K562 (cell line): ENCODE measurements at regions not wholly inside any gene's neighbourhood (a gene's known extent, or its start where the extent isn't known, plus 50 kb on each side); places are given as distances from the start of the nearest gene placed in this dataset.

ENCODE experiments used
- ATAC-seq: fragments of 200-7000 bp; cut with Tn5 transposase; 3 replicates; pipeline ENCODE4 v1.9.1; 2020; ENCODE audit warnings: moderate library complexity
- BruUV-seq: library from RNA; stranded (reverse); fragments of 400-500 nt; replicated peaks from 2 replicates; lab custom pipeline; 2021; lab: Mats Ljungman, UMichigan
- CTCF ChIA-PET: fragments of 300-600 bp; formaldehyde crosslinking; extraction: SDS; loops from one replicate; lab custom pipeline; 2021; ENCODE audit warnings: low intra/inter-chr PET ratio; lab: Yijun Ruan, JAX
- POLR2A ChIA-PET: fragments of 300-600, 350-650 bp; sonication (Branson Sonifier 250); formaldehyde crosslinking; extraction: SDS; loops from one replicate; lab custom pipeline; 2021; ENCODE audit warnings: antibody characterized with exemption, inconsistent platforms; lab: Yijun Ruan, JAX
- DNase-seq, 4 experiments: peaks; one replicate each; pipeline versions ENCODE4 v3.0.0 to v3.0.0-alpha.2; 2011 to 2018; ENCODE audit warnings: low spot score in 3 of 4, mixed read lengths in 3 of 4; ENCODE audit errors: extremely low read depth in 1 of 4
- FAIRE-seq: peaks from 2 replicates; lab custom pipeline; 2011; peaks lifted over from hg19 to GRCh38; lab: Jason Lieb, UNC
- H2AFZ ChIP-seq: 2 replicates; pipeline ENCODE4 v1.6.0; 2011; ENCODE audit warnings: low read depth, low read length, control low read depth, inconsistent platforms
- H3K27ac ChIP-seq: fragments of 200-600 bp; 3 replicates; pipeline ENCODE4 v1.8.0; 2011; ENCODE audit warnings: low read depth, mild to moderate bottlenecking, control low read depth, inconsistent platforms, low read length, moderate library complexity, mixed read lengths; ENCODE audit errors: extremely low read depth
- H3K27me3 ChIP-seq, 2 experiments: fragments of 300-600 bp in 1 of 2; 2 replicates in 1 of 2; 3 replicates in 1 of 2; pipeline versions ENCODE4 v1.6.0 to v1.8.0; 2011; ENCODE audit warnings: inconsistent platforms in 2 of 2, low read length in 2 of 2, mild to moderate bottlenecking in 1 of 2, mixed read lengths in 1 of 2, moderate library complexity in 1 of 2; ENCODE audit not compliant: control insufficient read depth in 2 of 2, insufficient read depth in 2 of 2
- H3K36me3 ChIP-seq: fragments of 300-600 bp; 3 replicates; pipeline ENCODE4 v1.8.0; 2011; ENCODE audit warnings: mild to moderate bottlenecking, low read length, inconsistent platforms; ENCODE audit not compliant: control insufficient read depth, insufficient read depth
- H3K4me1 ChIP-seq, 2 experiments: fragments of 200-600 bp in 1 of 2; replicated peaks in 1 of 2; 2 replicates in 1 of 2; 3 replicates in 1 of 2; pipeline versions ENCODE4 v1.5.1 to v1.8.0; 2011; ENCODE audit warnings: inconsistent platforms in 2 of 2, low read length in 2 of 2, mild to moderate bottlenecking in 1 of 2, mixed read lengths in 1 of 2, moderate library complexity in 1 of 2; ENCODE audit not compliant: control insufficient read depth in 2 of 2, insufficient read depth in 2 of 2
- H3K4me2 ChIP-seq: 2 replicates; pipeline ENCODE4 v1.6.1; 2011; ENCODE audit warnings: low read length, control low read depth, inconsistent platforms, mixed read lengths; ENCODE audit not compliant: insufficient read depth
- H3K4me3 ChIP-seq: fragments of 200-600 bp; sonication (generic), shearing (Covaris generic); 2 replicates; pipeline ENCODE4 v1.5.1; 2016; ENCODE audit warnings: control low read depth, inconsistent platforms
- H3K79me2 ChIP-seq: fragments of 200-600 bp; 3 replicates; pipeline ENCODE4 v1.8.0; 2011; ENCODE audit warnings: low read length, inconsistent platforms; ENCODE audit not compliant: control insufficient read depth, insufficient read depth
- H3K9ac ChIP-seq, 2 experiments: 2 replicates each; pipeline versions ENCODE4 v1.6.0 to v1.6.1; 2011; ENCODE audit warnings: low read depth in 2 of 2, low read length in 2 of 2, control low read depth in 1 of 2, inconsistent platforms in 1 of 2, mild to moderate bottlenecking in 1 of 2, mixed read lengths in 1 of 2; ENCODE audit not compliant: insufficient read depth in 1 of 2
- H3K9me1 ChIP-seq: one replicate; pipeline ENCODE4 v1.6.0; 2011; ENCODE audit warnings: inconsistent platforms, mild to moderate bottlenecking, low read length, moderate library complexity; ENCODE audit not compliant: control insufficient read depth, insufficient read depth
- H3K9me3 ChIP-seq: replicated peaks from 2 replicates; pipeline ENCODE4 v1.5.1; 2011; ENCODE audit warnings: low read depth, low read length, inconsistent platforms; ENCODE audit not compliant: control insufficient read depth, insufficient read depth
- H4K20me1 ChIP-seq: replicated peaks from 2 replicates; pipeline ENCODE4 v1.6.1; 2011; ENCODE audit warnings: low read length, inconsistent platforms, mixed read lengths; ENCODE audit not compliant: control insufficient read depth, insufficient read depth
- NFE2L1 ChIP-seq: fragments of 450-650 bp; IDR thresholded peaks from 2 replicates; pipeline ENCODE4 v1.6.1; 2016; ENCODE audit warnings: missing genetic modification characterization, low read depth, mild to moderate bottlenecking, missing compliant biosample characterization, moderate library complexity, borderline replicate concordance
- ZNF436 ChIP-seq: fragments of 250-450, 450-650 bp; sonication (Bioruptor Pico); formaldehyde crosslinking; IDR thresholded peaks from 2 replicates; pipeline ENCODE4 v1.7.0; 2020; ENCODE audit warnings: mild to moderate bottlenecking
- in situ Hi-C: fragments of 300-500 bp; cut with MboI; formaldehyde crosslinking; loops from 4 replicates; pipeline ENCODE4 v1.15.0; 2018; ENCODE audit warnings: inconsistent platforms, mixed read lengths
- intact Hi-C: fragments of 100-400 bp; cut with micrococcal nuclease; formaldehyde crosslinking; loops from 2 replicates; pipeline ENCODE4 v1.14.2; 2022
- TF ChIP-seq, protein P1 (sequence below): sonication (generic); formaldehyde crosslinking; IDR thresholded peaks from 2 replicates; pipeline ENCODE4 v1.8.0; 2022; ENCODE audit warnings: mild to moderate bottlenecking, missing genetic modification reagents
- TF ChIP-seq, protein P2 (sequence below): fragments of 450-650 bp; formaldehyde crosslinking; IDR thresholded peaks from 2 replicates; pipeline ENCODE4 v1.4.0; 2020; ENCODE audit warnings: mild to moderate bottlenecking, mixed read lengths
- TF ChIP-seq, protein P3 (sequence below): fragments of 250-450 bp; sonication (Bioruptor Pico); IDR thresholded peaks from 2 replicates; pipeline ENCODE4 v1.4.0; 2020; ENCODE audit warnings: borderline replicate concordance
- TF ChIP-seq, protein P4 (sequence below): sonication (generic); formaldehyde crosslinking; IDR thresholded peaks from 2 replicates; pipeline ENCODE4 v1.8.0; 2022; ENCODE audit warnings: missing genetic modification reagents, mild to moderate bottlenecking, borderline replicate concordance

DNA sequence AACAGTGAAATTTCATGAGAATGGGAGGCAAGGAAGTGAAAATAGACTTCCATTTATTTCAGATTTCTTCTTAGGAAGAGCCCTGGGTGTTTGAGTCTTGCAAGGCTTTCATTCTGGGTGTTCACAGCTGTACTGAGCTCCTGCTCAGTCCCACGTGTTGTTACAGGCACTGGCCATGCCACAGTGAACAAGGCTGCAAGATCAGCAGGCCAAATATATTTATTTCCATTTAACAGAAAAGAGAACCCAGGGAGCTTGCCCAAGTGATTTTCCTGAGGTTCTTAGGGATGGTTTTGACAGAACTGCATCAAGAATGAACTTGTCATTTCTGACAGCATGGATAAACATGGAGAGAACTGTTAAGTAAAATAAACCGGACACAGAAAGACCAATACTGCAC, 54.5 kb upstream of the CD36 start (continued):
- TF ChIP-seq, protein P1, sequence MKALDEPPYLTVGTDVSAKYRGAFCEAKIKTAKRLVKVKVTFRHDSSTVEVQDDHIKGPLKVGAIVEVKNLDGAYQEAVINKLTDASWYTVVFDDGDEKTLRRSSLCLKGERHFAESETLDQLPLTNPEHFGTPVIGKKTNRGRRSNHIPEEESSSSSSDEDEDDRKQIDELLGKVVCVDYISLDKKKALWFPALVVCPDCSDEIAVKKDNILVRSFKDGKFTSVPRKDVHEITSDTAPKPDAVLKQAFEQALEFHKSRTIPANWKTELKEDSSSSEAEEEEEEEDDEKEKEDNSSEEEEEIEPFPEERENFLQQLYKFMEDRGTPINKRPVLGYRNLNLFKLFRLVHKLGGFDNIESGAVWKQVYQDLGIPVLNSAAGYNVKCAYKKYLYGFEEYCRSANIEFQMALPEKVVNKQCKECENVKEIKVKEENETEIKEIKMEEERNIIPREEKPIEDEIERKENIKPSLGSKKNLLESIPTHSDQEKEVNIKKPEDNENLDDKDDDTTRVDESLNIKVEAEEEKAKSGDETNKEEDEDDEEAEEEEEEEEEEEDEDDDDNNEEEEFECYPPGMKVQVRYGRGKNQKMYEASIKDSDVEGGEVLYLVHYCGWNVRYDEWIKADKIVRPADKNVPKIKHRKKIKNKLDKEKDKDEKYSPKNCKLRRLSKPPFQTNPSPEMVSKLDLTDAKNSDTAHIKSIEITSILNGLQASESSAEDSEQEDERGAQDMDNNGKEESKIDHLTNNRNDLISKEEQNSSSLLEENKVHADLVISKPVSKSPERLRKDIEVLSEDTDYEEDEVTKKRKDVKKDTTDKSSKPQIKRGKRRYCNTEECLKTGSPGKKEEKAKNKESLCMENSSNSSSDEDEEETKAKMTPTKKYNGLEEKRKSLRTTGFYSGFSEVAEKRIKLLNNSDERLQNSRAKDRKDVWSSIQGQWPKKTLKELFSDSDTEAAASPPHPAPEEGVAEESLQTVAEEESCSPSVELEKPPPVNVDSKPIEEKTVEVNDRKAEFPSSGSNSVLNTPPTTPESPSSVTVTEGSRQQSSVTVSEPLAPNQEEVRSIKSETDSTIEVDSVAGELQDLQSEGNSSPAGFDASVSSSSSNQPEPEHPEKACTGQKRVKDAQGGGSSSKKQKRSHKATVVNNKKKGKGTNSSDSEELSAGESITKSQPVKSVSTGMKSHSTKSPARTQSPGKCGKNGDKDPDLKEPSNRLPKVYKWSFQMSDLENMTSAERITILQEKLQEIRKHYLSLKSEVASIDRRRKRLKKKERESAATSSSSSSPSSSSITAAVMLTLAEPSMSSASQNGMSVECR (CRISPR knock-in tag): no peak
- TF ChIP-seq NFE2L1 (tag): no peak
- no peak for TF ChIP-seq ZNF436 (CRISPR knock-in tag)

DNA sequence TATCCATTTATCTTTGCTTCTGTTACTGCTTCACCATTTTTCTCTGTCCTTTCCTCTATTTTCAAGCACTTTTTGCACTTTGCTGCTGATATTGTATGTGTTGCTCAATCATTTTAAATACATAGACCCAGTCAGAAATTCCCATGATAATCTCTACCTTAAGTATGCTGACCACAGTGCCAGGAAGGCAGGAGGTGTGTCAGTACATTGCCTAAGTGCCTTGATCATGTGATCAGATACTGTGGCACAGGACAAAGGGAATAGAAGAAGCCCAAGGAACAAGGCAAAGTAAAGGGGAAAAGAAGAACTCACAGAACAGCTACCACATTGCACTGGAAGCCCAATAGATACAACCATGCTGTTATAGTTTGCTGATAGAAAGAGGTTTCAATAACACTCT, 53.7 kb upstream of the CD36 start:
- no TSS peak for BruUV-seq
- H3K27ac ChIP-seq: no peak overlapping the region
- no peaks in the 10 kb centered on the region for H3K27me3 ChIP-seq
- H3K9ac ChIP-seq: no peak overlapping the region
- no peak overlapping the region for H2AFZ ChIP-seq
- no peaks in the 10 kb centered on the region for H3K36me3 ChIP-seq
- ATAC-seq (no peak), DNase-seq (no peak), FAIRE-seq (no peak)
- intact Hi-C loops (no loop called here), in situ Hi-C loops (no loop called here)
- H3K4me2 ChIP-seq: no peak overlapping the region
- no peaks in the 10 kb centered on the region for H3K79me2 ChIP-seq
- no peaks in the 10 kb centered on the region for H4K20me1 ChIP-seq
- no peaks in the 10 kb centered on the region for H3K9me1 ChIP-seq
- no peak overlapping the region for H3K4me3 ChIP-seq
- no peaks in the 10 kb centered on the region for H3K9me3 ChIP-seq
- POLR2A ChIA-PET: no interaction called here
- CTCF ChIA-PET: no interaction called here
- no peaks in the 10 kb centered on the region for H3K4me1 ChIP-seq
- TF ChIP-seq, protein P2, sequence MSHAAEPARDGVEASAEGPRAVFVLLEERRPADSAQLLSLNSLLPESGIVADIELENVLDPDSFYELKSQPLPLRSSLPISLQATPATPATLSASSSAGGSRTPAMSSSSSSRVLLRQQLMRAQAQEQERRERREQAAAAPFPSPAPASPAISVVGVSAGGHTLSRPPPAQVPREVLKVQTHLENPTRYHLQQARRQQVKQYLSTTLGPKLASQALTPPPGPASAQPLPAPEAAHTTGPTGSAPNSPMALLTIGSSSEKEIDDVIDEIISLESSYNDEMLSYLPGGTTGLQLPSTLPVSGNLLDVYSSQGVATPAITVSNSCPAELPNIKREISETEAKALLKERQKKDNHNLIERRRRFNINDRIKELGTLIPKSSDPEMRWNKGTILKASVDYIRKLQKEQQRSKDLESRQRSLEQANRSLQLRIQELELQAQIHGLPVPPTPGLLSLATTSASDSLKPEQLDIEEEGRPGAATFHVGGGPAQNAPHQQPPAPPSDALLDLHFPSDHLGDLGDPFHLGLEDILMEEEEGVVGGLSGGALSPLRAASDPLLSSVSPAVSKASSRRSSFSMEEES (CRISPR knock-in tag): peak; percentile 40
- TF ChIP-seq, protein P3, sequence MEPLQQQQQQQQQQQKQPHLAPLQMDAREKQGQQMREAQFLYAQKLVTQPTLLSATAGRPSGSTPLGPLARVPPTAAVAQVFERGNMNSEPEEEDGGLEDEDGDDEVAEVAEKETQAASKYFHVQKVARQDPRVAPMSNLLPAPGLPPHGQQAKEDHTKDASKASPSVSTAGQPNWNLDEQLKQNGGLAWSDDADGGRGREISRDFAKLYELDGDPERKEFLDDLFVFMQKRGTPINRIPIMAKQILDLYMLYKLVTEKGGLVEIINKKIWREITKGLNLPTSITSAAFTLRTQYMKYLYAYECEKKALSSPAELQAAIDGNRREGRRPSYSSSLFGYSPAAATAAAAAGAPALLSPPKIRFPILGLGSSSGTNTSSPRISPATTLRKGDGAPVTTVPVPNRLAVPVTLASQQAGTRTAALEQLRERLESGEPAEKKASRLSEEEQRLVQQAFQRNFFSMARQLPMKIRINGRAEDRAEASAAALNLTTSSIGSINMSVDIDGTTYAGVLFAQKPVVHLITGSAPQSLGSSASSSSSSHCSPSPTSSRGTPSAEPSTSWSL (CRISPR knock-in tag): no peak
- TF ChIP-seq, protein P4, sequence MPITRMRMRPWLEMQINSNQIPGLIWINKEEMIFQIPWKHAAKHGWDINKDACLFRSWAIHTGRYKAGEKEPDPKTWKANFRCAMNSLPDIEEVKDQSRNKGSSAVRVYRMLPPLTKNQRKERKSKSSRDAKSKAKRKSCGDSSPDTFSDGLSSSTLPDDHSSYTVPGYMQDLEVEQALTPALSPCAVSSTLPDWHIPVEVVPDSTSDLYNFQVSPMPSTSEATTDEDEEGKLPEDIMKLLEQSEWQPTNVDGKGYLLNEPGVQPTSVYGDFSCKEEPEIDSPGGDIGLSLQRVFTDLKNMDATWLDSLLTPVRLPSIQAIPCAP: no peak
